SU-DHL-6 (cell line): ENCODE measurements at regions not wholly inside any gene's neighbourhood (a gene's known extent, or its start where the extent isn't known, plus 50 kb on each side); places are given as distances from the start of the nearest gene placed in this dataset.

ENCODE experiments used
- H2AFZ ChIP-seq: fragments of 200-600 bp; sonication (generic); 2 replicates; pipeline ENCODE4 v1.6.1; 2014; ENCODE audit warnings: low read depth, mild to moderate bottlenecking, moderate library complexity, mixed read lengths, antibody characterized with exemption, low read length; ENCODE audit not compliant: severe bottlenecking
- H3F3A ChIP-seq: fragments of 200-600 bp; shearing (Covaris generic); 2 replicates; pipeline ENCODE4 v1.6.0; 2016; ENCODE audit warnings: antibody characterized with exemption, mild to moderate bottlenecking; ENCODE audit not compliant: insufficient read depth
- H3K27ac ChIP-seq: fragments of 200-600 bp; sonication (generic); 2 replicates; pipeline ENCODE4 v1.5.1; 2016; ENCODE audit warnings: low read depth, mild to moderate bottlenecking, low read length, moderate library complexity, mixed read lengths
- H3K27me3 ChIP-seq: fragments of 200-600 bp; sonication (generic), shearing (Covaris generic); 2 replicates; pipeline ENCODE4 v1.6.0; 2014; ENCODE audit warnings: mild to moderate bottlenecking, low read length
- H3K36me3 ChIP-seq: fragments of 200-600 bp; sonication (generic); 2 replicates; pipeline ENCODE4 v1.6.1; 2014; ENCODE audit warnings: mild to moderate bottlenecking, low read length, mixed read lengths
- H3K4me2 ChIP-seq: fragments of 300-600, 200-600 bp; shearing (Covaris generic), sonication (generic); 2 replicates; pipeline ENCODE4 v1.6.0; 2014; ENCODE audit warnings: low read length, low read depth, mild to moderate bottlenecking; ENCODE audit not compliant: poor library complexity, severe bottlenecking
- H3K4me3 ChIP-seq: fragments of 200-600 bp; sonication (generic); 2 replicates; pipeline ENCODE4 v1.5.1; 2014; ENCODE audit warnings: antibody characterized with exemption, low read length, mild to moderate bottlenecking, mixed read lengths; ENCODE audit not compliant: insufficient read depth, poor library complexity, severe bottlenecking
- H3K79me2 ChIP-seq: fragments of 200-600 bp; sonication (generic); 2 replicates; pipeline ENCODE4 v1.6.1; 2014; ENCODE audit warnings: mild to moderate bottlenecking, low read length, moderate library complexity; ENCODE audit not compliant: insufficient read depth
- H3K9ac ChIP-seq: fragments of 200-600 bp; sonication (generic); 2 replicates; pipeline ENCODE4 v1.7.0; 2014; ENCODE audit warnings: mild to moderate bottlenecking, low read length
- H3K9me2 ChIP-seq: fragments of 200-600 bp; sonication (generic); replicated peaks from 2 replicates; pipeline ENCODE4 v1.6.1; 2014; ENCODE audit warnings: low read length; ENCODE audit not compliant: insufficient read depth
- H3K9me3 ChIP-seq: fragments of 200-600 bp; sonication (generic); 2 replicates; pipeline ENCODE4 v1.6.1; 2014; ENCODE audit warnings: low read length, mixed read lengths; ENCODE audit not compliant: insufficient read depth
- H4K20me1 ChIP-seq: fragments of 200-600 bp; sonication (generic); 2 replicates; pipeline ENCODE4 v1.6.1; 2014; ENCODE audit warnings: low read depth, mild to moderate bottlenecking, antibody characterized with exemption, low read length, moderate library complexity, mixed read lengths
- EZH2phosphoT487 ChIP-seq: fragments of 200-600 bp; sonication (generic), shearing (Covaris generic); conservative IDR thresholded peaks from 2 replicates; pipeline ENCODE4 v1.6.1; 2018; ENCODE audit warnings: mild to moderate bottlenecking, antibody characterized with exemption, low read length, moderate library complexity, mixed read lengths
- TF ChIP-seq, protein P1 (sequence below): fragments of 200-600 bp; sonication (generic); IDR thresholded peaks from one replicate; pipeline ENCODE4 v1.5.1; 2017; ENCODE audit warnings: antibody characterized with exemption, mild to moderate bottlenecking, low read length, moderate library complexity; ENCODE audit not compliant: insufficient read depth, poor library complexity, severe bottlenecking

DNA sequence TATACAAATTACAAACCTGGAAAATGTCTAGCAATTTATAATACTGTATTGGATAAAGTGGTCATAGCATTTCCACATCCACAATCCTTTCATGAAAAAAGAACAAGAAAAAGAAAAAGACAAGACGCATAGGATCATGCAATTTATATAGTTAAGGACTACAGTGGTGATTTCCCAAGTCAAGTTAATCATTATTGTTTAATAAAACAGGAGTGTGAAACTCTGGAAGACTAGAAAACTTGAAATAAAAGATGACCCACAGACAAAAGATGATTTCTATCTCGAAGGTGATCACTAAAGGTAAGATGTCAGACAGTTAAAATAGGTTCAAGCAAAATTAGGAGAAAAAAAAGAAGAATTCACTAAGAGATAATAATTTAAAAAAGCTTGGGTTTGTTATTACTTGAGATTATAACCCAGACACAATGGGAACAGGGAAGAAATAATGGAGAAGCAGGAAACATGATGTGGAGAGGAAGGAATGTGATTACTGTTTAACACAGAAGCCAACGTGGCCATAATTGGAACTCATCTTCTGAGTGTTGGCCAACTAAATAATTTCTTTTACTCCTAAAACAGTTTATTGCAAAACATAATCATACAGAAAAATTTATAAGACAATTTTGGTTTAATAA is 441.2 kb upstream of the ANO3 start:
- Histone ChIP-seq H3K36me3 (no peaks in the 10 kb centered on the region), H3K4me3 (no peak overlapping the region), H3K27me3 (no peaks in the 10 kb centered on the region), H3F3A (no peaks in the 10 kb centered on the region), H3K9ac (no peak overlapping the region), H3K9me2 (no peaks in the 10 kb centered on the region), H2AFZ (no peak overlapping the region), H3K79me2 (no peaks in the 10 kb centered on the region), H3K9me3 (no peaks in the 10 kb centered on the region), H4K20me1 (no peaks in the 10 kb centered on the region), H3K4me2 (no peak overlapping the region), H3K27ac (no peak overlapping the region)
- TF ChIP-seq EZH2phosphoT487: no peak
- TF ChIP-seq, protein P1, sequence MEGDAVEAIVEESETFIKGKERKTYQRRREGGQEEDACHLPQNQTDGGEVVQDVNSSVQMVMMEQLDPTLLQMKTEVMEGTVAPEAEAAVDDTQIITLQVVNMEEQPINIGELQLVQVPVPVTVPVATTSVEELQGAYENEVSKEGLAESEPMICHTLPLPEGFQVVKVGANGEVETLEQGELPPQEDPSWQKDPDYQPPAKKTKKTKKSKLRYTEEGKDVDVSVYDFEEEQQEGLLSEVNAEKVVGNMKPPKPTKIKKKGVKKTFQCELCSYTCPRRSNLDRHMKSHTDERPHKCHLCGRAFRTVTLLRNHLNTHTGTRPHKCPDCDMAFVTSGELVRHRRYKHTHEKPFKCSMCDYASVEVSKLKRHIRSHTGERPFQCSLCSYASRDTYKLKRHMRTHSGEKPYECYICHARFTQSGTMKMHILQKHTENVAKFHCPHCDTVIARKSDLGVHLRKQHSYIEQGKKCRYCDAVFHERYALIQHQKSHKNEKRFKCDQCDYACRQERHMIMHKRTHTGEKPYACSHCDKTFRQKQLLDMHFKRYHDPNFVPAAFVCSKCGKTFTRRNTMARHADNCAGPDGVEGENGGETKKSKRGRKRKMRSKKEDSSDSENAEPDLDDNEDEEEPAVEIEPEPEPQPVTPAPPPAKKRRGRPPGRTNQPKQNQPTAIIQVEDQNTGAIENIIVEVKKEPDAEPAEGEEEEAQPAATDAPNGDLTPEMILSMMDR: no peak

DNA sequence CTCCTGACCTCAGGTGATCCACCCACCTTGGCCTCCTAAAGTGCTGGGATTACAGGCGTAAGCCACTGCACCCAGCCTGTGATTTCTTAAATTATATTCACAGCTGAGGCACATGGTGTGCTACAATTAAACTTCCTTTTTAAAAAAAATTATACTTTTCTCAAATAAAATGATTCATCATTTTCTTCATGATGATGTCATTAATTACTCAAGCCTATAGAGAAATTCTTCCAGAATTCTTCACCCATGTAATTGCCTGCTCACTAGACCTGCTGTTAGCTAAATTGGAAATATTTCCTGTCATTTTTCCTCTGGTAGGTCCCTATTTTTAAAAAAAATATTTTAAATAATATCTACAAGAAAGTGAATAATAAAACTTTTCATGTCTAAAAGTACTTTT is 440.0 kb upstream of the ANO3 start:
- Histone ChIP-seq H3K9me2 (no peaks in the 10 kb centered on the region), H3K4me2 (no peak overlapping the region), H3K9me3 (no peaks in the 10 kb centered on the region), H2AFZ (no peak overlapping the region), H3K4me3 (no peak overlapping the region), H3K79me2 (no peaks in the 10 kb centered on the region), H3K27ac (no peak overlapping the region), H3K36me3 (no peaks in the 10 kb centered on the region), H3K27me3 (no peaks in the 10 kb centered on the region), H3K9ac (no peak overlapping the region), H3F3A (no peaks in the 10 kb centered on the region), H4K20me1 (no peaks in the 10 kb centered on the region)
- no peak for TF ChIP-seq EZH2phosphoT487
- TF ChIP-seq, protein P1: no peak

DNA sequence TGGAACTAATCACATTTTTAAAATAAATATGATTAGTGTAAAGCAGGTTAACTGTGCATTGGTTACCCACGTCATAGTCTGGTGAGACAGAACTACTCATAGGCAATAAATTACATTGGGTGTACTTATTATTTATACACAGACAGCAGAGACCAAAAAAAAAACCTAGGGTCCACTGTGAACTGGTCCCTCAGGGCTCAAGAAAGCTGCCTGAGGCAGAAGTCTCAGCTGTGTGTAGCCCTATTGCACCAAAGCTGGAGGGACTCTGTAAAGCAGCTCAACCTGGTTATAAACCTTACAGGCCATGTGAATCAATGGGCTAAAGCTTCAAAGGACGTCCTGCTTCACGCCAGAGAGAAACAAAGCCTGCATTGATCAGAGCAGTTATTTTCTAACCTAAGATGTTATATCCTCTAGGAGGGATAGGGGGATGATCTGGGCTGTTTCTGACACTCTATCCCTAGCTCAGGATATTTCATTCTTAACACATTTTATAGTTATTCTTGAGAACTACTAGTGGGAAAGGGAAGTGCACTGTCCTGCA is 432.2 kb upstream of the ANO3 start:
- H3K27me3 ChIP-seq: no peaks in the 10 kb centered on the region
- H3K36me3 ChIP-seq: no peaks in the 10 kb centered on the region
- no peak overlapping the region for H3K4me3 ChIP-seq
- H4K20me1 ChIP-seq: no peaks in the 10 kb centered on the region
- no peak overlapping the region for H3K4me2 ChIP-seq
- H3K27ac ChIP-seq: no peak overlapping the region
- H3K9ac ChIP-seq: no peak overlapping the region
- H3F3A ChIP-seq: no peaks in the 10 kb centered on the region
- H3K79me2 ChIP-seq: no peaks in the 10 kb centered on the region
- H2AFZ ChIP-seq: no peak overlapping the region
- H3K9me3 ChIP-seq: no peaks in the 10 kb centered on the region
- TF ChIP-seq, protein P1: no peak
- TF ChIP-seq EZH2phosphoT487: no peak
- H3K9me2 ChIP-seq: no peaks in the 10 kb centered on the region
